GM13976 (cell line): ENCODE measurements at regions not wholly inside any gene's neighbourhood (a gene's known extent, or its start where the extent isn't known, plus 50 kb on each side); places are given as distances from the start of the nearest gene placed in this dataset.

Experiments
- DNase-seq: peaks from one replicate; pipeline ENCODE4 v3.0.0; 2012; ENCODE audit warnings: low spot score
- in situ Hi-C: fragments of 300-500 bp; cut with MboI; formaldehyde crosslinking; loops from one replicate; pipeline ENCODE4 v1.12.0; 2022; ENCODE audit warnings: low sequenced_read_pairs, mixed read lengths, inconsistent platforms; ENCODE audit not compliant: unreplicated experiment
- TF ChIP-seq, protein P1 (sequence below): IDR thresholded peaks from 2 replicates; pipeline ENCODE4 v1.5.1; 2012; ENCODE audit warnings: borderline replicate concordance, mild to moderate bottlenecking; ENCODE audit not compliant: insufficient read depth; ENCODE audit errors: extremely low read depth, missing control alignments, control extremely low read depth

DNA sequence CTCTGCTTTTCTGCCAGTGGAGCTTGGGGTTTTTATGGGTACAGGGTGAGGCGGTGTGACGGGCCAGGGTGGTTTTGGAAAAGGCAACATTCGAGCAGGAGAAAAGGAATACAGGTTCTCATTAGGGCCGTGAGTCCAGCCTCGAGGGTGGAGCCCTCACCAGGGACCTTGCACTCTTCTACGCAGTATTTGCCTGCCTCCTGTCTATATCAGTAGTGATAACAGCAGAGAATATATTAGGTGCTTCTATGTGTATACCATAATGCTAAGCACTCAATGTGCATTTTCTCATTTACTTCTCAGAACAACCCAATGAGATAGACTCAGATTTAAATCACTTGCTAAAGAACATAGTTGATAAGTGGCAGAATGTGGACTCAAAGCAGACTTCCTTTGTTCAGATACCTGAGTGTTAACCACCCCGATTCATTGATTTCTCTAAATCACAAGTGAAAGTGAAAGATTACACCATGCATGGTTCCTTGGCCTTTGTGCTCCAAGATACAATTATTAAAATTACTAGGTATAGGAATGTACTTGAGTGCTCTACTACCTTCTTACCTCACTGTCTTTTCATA, 403.9 kb downstream of the PCDH7 start:
- DNase-seq: no peak
- TF ChIP-seq, protein P1, sequence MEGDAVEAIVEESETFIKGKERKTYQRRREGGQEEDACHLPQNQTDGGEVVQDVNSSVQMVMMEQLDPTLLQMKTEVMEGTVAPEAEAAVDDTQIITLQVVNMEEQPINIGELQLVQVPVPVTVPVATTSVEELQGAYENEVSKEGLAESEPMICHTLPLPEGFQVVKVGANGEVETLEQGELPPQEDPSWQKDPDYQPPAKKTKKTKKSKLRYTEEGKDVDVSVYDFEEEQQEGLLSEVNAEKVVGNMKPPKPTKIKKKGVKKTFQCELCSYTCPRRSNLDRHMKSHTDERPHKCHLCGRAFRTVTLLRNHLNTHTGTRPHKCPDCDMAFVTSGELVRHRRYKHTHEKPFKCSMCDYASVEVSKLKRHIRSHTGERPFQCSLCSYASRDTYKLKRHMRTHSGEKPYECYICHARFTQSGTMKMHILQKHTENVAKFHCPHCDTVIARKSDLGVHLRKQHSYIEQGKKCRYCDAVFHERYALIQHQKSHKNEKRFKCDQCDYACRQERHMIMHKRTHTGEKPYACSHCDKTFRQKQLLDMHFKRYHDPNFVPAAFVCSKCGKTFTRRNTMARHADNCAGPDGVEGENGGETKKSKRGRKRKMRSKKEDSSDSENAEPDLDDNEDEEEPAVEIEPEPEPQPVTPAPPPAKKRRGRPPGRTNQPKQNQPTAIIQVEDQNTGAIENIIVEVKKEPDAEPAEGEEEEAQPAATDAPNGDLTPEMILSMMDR: no peak
- in situ Hi-C loops: no loop called here

DNA sequence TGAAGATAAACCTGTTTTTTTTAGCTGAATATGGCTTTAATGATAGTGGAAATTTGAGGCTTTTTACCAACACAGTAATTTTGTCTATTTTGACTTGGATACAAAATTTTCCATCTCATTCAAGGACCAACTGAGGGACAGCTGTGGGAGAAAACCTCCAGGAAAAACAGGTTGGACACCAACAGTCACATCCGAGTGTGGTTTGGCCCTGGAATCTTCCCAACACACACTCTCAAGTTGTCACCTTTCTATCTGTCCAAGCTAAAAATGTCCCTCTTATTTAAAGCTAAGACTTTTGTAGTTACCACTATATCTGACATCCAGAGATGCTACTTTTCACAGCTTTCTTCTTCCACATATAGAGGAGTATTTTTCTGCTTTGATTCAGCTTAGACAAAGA, 404.9 kb downstream of the PCDH7 start:
- TF ChIP-seq, protein P1: no peak
- DNase-seq: no peak
- in situ Hi-C loops: no loop called here

DNA sequence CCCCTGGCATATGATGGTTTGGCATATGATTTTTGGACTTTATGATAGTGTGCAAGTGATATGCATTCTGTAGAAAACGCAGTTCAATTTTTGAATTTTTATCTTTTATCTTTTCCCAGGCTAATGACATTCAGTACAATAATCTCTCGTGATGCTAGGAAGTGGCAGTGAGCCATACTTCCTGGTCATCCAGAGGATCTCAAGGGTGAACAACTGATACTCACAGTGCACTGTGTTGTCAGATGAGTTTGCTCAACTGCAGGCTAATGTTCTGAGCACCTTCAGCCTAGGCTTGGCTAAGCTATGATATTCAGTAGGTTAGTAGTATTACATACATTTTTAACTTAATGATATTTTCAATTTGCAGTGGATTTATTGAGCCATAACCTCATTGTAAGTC, 405.3 kb downstream of the PCDH7 start:
- in situ Hi-C loops: no loop called here
- no peak for DNase-seq
- TF ChIP-seq, protein P1: no peak

DNA sequence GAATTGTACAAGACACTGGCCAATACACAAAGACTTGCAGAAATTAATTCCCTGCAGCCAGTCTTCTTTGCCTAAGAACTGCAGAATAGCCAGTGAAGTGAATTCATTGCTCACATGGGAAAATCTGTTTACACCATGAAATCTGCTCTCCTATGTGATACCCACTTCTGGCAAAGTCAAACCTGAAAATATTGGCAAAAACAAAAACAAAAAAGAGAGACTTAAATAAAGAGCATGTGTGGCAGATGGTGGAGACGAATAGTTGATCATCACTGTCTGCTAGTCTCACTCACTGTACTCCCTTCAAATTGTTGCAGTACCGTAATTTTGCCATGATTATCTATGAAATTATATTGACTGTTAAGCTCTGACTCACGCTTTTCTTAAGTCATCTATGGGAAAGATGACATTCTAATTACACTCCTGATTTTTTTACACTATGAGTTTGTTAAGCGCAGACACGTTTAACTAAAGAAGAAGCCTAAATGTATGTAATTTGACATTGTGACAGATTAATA, 406.8 kb downstream of the PCDH7 start:
- in situ Hi-C loops: no loop called here
- DNase-seq: no peak
- TF ChIP-seq, protein P1: no peak

DNA sequence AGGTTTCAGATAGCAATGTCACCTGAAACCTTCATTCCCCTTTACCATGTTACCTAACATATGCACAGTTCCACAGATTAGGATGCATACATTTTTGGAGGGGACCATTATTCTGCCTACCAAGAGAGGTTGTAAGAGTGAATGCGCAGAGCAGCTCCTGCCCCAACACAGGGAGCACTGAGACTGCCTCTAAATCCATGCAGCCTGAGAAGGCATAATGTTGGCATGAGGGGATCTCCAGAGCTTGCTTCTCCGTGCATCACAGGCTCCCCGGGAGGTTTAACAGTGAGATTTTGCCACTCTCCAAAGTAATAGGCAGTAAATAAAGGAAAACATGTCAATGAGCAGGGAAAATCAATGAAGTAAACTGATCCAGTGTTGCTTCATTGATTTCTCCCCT, 410.8 kb downstream of the PCDH7 start:
- TF ChIP-seq, protein P1: no peak
- in situ Hi-C loops: no loop called here
- DNase-seq: no peak

GRCh38 chr4:31134720-31135119, 414.6 kb downstream of the PCDH7 start:
- in situ Hi-C loops: no loop called here

More at GRCh38 chr4:31134720-31135119, 414.6 kb downstream of the PCDH7 start:
- TF ChIP-seq, protein P1: no peak
- no peak for DNase-seq
